ENCODE measurements at regions not wholly inside any gene's neighbourhood (a gene's known extent, or its start where the extent isn't known, plus 50 kb on each side); places are given as distances from the start of the nearest gene placed in this dataset.

DNA sequence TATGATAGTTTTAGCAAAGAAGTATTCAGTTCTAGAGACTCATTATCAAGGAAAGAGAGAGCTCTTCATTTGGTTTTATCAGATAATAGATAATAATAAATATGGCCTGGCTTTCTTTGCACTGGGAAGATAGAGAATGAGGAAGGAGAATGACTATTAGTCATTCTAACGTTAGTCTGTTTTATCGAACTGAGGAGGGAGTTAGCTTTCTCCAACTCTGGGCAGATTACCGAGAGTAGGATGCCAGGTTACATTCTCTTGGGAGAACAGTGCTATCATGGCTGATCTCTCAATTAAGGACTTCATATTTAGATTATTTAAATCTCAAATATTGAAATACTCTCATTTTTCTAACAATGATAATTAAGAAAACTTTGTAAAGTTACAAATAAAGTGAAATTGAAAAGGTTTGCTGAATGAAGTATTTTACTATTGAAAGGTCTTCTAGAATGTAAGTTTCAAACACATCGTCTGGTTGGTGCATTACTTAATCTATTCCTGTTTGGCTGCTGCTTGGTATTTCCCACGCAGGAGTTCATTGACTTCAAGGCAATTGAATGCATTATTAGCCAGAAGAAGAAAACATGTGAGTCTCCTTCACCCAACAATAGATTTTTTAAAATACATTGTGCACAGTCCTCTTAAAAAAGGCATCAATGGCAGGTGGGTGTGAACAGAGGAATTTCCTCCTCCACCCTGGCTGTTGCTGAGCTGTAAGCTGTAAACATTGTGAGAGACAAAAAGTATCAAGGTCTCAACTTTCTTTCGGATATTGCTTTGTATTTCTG, 140.8 kb downstream of the C9orf152 start:
- Histone ChIP-seq H3K27ac (peak overlapping the region; percentile 8), H3K36me3 (no peaks in the 10 kb centered on the region), H3K27me3 (no peaks in the 10 kb centered on the region), H3K9me3 (no peaks in the 10 kb centered on the region), H3K4me1 (peaks cover 37% of the 10 kb centered on the region), H3K4me3 (no peak overlapping the region)
- 34% methylated on average over 6 of the region's 6 CpGs for WGBS
- TF ChIP-seq, protein P1, sequence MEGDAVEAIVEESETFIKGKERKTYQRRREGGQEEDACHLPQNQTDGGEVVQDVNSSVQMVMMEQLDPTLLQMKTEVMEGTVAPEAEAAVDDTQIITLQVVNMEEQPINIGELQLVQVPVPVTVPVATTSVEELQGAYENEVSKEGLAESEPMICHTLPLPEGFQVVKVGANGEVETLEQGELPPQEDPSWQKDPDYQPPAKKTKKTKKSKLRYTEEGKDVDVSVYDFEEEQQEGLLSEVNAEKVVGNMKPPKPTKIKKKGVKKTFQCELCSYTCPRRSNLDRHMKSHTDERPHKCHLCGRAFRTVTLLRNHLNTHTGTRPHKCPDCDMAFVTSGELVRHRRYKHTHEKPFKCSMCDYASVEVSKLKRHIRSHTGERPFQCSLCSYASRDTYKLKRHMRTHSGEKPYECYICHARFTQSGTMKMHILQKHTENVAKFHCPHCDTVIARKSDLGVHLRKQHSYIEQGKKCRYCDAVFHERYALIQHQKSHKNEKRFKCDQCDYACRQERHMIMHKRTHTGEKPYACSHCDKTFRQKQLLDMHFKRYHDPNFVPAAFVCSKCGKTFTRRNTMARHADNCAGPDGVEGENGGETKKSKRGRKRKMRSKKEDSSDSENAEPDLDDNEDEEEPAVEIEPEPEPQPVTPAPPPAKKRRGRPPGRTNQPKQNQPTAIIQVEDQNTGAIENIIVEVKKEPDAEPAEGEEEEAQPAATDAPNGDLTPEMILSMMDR (IDR thresholded peaks at IDR 0.05) = no peak
- no peak for TF ChIP-seq POLR2AphosphoS5 (IDR thresholded peaks at IDR 0.05)
- DNase-seq (ENCODE audit: low spot score in 2 of 2) = no peak

DNA sequence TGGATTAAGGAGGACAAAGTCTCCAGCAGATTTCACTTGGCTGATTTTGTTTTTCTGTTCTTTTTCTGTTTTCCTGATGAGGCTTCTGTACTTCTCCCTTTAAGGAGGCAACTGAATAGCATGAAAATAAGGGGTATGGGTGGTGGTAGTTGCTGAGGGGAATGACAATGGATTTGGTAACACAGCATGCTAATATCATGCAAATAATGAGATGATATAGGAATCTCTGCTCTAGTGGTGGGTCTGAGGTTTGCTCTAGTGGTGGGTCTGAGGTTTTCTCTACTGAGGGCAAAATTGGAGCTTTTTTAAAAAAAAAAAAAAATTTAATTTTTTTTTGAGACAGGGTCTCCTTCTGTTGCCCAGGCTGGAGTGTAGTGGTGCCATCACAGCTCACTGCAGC, 139.7 kb downstream of the C9orf152 start:
- no peak overlapping the region for H3K4me3 ChIP-seq
- no peak for DNase-seq (ENCODE audit: low spot score in 2 of 2)
- no peak overlapping the region for H3K27ac ChIP-seq
- TF ChIP-seq EP300 (IDR thresholded peaks at IDR 0.05) (no peak), POLR2AphosphoS5 (IDR thresholded peaks at IDR 0.05) (no peak)
- TF ChIP-seq, protein P1 (IDR thresholded peaks at IDR 0.05) = no peak
- peaks cover 44% of the 10 kb centered on the region for H3K4me1 ChIP-seq
- no peaks in the 10 kb centered on the region for H3K27me3 ChIP-seq
- H3K36me3 ChIP-seq = no peaks in the 10 kb centered on the region
- H3K9me3 ChIP-seq = no peaks in the 10 kb centered on the region

DNA sequence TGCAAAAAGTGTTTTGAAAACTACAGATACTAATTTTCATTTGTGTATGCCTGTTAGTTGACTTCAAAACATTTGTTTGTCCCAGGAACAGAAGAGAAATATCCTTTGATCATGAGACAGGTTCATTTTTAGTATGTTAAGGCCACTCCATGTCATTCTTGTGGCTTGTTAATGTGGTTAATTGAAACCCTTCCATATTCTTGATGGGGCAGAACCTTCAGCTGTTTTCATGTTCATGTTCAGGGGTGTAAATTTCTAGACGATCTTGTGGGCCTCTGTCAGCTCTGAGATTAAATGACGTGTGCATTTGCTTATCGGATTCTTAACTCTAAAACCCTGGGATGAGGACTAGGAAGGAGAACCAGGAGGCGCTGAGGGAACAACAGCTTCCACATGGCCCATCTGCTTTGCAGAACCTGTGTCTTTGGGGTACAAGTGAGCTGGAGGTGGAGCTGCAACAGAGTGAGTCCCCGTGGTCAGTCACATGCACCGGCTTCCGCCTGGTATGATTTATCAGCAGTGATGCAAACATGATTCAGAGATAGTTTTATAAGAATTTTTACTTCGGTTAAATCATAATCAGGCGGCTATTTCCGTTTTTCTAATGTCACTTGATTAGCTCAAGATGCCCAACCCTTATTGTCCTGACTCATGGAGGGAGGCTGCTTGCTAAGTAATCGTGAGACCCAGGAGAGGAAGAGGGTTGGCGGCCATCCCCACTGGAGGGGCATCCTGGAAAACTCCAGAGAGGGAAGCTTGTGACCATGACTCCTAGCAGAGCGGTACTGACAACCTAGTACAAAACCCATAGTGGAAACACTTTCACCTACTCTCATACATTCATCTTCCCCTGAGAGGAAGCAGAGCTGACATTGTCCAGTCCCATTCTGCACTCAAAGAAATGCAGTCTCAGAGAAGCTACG, 138.4 kb downstream of the C9orf152 start:
- Histone ChIP-seq H3K9me3 (no peaks in the 10 kb centered on the region), H3K36me3 (no peaks in the 10 kb centered on the region), H3K4me1 (peaks cover 50% of the 10 kb centered on the region), H3K27me3 (no peaks in the 10 kb centered on the region), H3K27ac (peak overlapping the region; percentile 67), H3K4me3 (no peak overlapping the region)
- 51% methylated on average over 14 of the region's 14 CpGs for WGBS
- TF ChIP-seq, protein P1 (IDR thresholded peaks at IDR 0.05) = no peak
- peak in 1 of 3 donors; percentile 30 for TF ChIP-seq POLR2AphosphoS5 (IDR thresholded peaks at IDR 0.05)
- TF ChIP-seq POLR2A (IDR thresholded peaks at IDR 0.05) = no peak
- TF ChIP-seq EP300 (IDR thresholded peaks at IDR 0.05) = no peak
- peak; percentile 85 to 92 for DNase-seq (ENCODE audit: low spot score in 2 of 2)

DNA sequence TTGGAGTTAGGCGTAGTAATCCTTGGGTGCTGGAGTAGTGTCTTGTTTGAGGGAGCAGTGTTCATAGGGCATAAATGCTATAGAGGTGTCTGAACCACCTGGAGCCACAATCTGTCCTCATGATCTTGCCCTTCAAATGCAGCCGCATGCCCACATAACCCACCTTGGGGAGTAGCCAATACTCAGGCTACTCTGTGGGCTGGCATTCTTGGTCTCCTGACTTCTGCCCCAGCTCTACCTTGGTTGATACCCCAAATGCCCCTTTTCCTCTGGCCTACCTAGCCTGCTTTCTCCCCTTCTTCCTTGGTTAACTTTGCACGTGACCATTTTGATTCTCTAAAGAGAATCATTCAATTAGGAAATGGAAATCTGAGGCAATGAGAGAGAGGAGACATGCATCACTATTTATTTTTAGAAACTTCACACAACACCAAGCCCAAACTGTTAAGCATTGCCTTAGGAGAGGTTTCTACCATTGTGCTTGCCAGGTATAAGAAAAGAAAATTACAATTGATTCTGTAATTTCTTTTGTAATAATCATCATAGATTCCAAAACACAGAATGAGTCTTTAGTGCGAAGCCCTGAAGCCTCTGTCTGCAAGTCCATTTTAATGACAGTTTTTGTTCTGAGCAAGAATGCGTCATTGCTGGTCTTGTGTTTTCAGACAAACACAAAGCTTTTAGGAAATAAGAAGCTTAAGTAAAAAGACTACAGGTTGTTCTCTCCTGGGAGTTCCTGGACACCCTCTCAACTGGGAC, 135.2 kb downstream of the C9orf152 start:
- 79% methylated on average over 5 of the region's 5 CpGs for WGBS
- Histone ChIP-seq H3K27me3 (no peaks in the 10 kb centered on the region), H3K36me3 (no peaks in the 10 kb centered on the region), H3K9me3 (no peaks in the 10 kb centered on the region), H3K4me3 (no peak overlapping the region), H3K27ac (peak overlapping the region; percentile 40), H3K4me1 (peaks cover 26% of the 10 kb centered on the region)
- TF ChIP-seq EP300 (IDR thresholded peaks at IDR 0.05) = no peak
- TF ChIP-seq, protein P1 (IDR thresholded peaks at IDR 0.05) = no peak
- TF ChIP-seq POLR2AphosphoS5 (IDR thresholded peaks at IDR 0.05) = no peak
- no peak for TF ChIP-seq POLR2A (IDR thresholded peaks at IDR 0.05)
- DNase-seq (ENCODE audit: low spot score in 2 of 2) = no peak
